HCT116 (cell line): ENCODE measurements at regions not wholly inside any gene's neighbourhood (a gene's known extent, or its start where the extent isn't known, plus 50 kb on each side); places are given as distances from the start of the nearest gene placed in this dataset.

Experiments used
- ATAC-seq: fragments of 200-7000 bp; cut with Tn5 transposase; 2 replicates; pipeline ENCODE4 v1.9.1; 2020; ENCODE audit warnings: mild to moderate bottlenecking, moderate library complexity
- BruUV-seq: library from RNA; stranded (reverse); fragments of 400-500 nt; replicated peaks from 2 replicates; lab custom pipeline; 2021; lab: Mats Ljungman, UMichigan
- CTCF ChIA-PET: fragments of 300-600 bp; sonication (Branson Sonifier 250); formaldehyde crosslinking; loops from one replicate; lab custom pipeline; 2021; ENCODE audit warnings: antibody characterized with exemption; lab: Charles Lee
- POLR2A ChIA-PET: fragments of 300-600, 350-600 bp; sonication (Branson Sonifier 250); formaldehyde crosslinking; loops from one replicate; lab custom pipeline; 2021; ENCODE audit warnings: antibody characterized with exemption; lab: Charles Lee
- RAD21 ChIA-PET, 2 experiments: fragments of 300-600 bp; sonication (Branson Sonifier 250); formaldehyde crosslinking; loops; one replicate each; lab custom pipeline; 2023; ENCODE audit warnings: low total read pairs in 2 of 2; ENCODE audit not compliant: uncharacterized antibody in 2 of 2, unreplicated experiment in 2 of 2, low non-redundant PET in 1 of 2; lab: Charles Lee
- DNase-seq: peaks from one replicate; pipeline ENCODE4 v3.0.0-alpha.2; 2010; ENCODE audit warnings: low read depth, low spot score
- H2AFZ ChIP-seq: fragments of 200-600 bp; shearing (Covaris generic), sonication (generic); 2 replicates; pipeline ENCODE4 v1.6.1; 2017; ENCODE audit warnings: low read depth, mixed run types, mixed read lengths, antibody characterized with exemption, low read length; ENCODE audit not compliant: poor library complexity, severe bottlenecking
- H3K27ac ChIP-seq: 2 replicates; pipeline ENCODE4 v1.5.1; 2012; ENCODE audit warnings: low read depth, low read length
- H3K27me3 ChIP-seq: fragments of 200-600 bp; sonication (generic); 2 replicates; pipeline ENCODE4 v1.6.1; 2016; ENCODE audit warnings: mixed run types, low read length, mixed read lengths; ENCODE audit not compliant: insufficient read depth
- H3K36me3 ChIP-seq, 2 experiments: fragments of 200-500 bp in 1 of 2; fragments of 200-600 bp in 1 of 2; sonication (Bioruptor generic) in 1 of 2; sonication (generic) in 1 of 2; 2 replicates each; pipeline versions ENCODE4 v1.5.1 to v1.6.1; 2014 to 2016; ENCODE audit warnings: low read length in 2 of 2, inconsistent platforms in 1 of 2, mixed read lengths in 1 of 2, mixed run types in 1 of 2; ENCODE audit not compliant: insufficient read depth in 2 of 2, control insufficient read depth in 1 of 2
- H3K4me1 ChIP-seq, 2 experiments: fragments of 200-600 bp in 1 of 2; sonication (generic) in 1 of 2; 2 replicates each; pipeline versions ENCODE4 v1.5.1 to v1.6.1; 2012 to 2017; ENCODE audit warnings: low read length in 2 of 2, inconsistent platforms in 1 of 2, mild to moderate bottlenecking in 1 of 2, mixed read lengths in 1 of 2, mixed run types in 1 of 2, moderate library complexity in 1 of 2; ENCODE audit not compliant: insufficient read depth in 2 of 2, control insufficient read depth in 1 of 2
- H3K4me2 ChIP-seq: fragments of 200-600 bp; sonication (generic); 2 replicates; pipeline ENCODE4 v1.6.1; 2017; ENCODE audit warnings: mixed run types, low read length, mixed read lengths
- H3K4me3 ChIP-seq, 2 experiments: fragments of 200-600 bp in 1 of 2; sonication (generic) in 1 of 2; replicated peaks in 1 of 2; 2 replicates each; pipeline ENCODE4 v1.5.1; 2011 to 2016; ENCODE audit warnings: low read length in 2 of 2, control low read depth in 1 of 2, low read depth in 1 of 2, mild to moderate bottlenecking in 1 of 2, mixed read lengths in 1 of 2, mixed run types in 1 of 2
- H3K79me2 ChIP-seq: fragments of 200-600 bp; sonication (generic); 2 replicates; pipeline ENCODE4 v1.6.1; 2017; ENCODE audit warnings: mild to moderate bottlenecking, mixed run types, low read length, moderate library complexity, mixed read lengths; ENCODE audit not compliant: insufficient read depth
- H3K9ac ChIP-seq: fragments of 200-600 bp; sonication (generic); 2 replicates; pipeline ENCODE4 v1.6.1; 2016; ENCODE audit warnings: low read length, mixed read lengths
- H3K9me2 ChIP-seq: fragments of 200-600 bp; sonication (generic), shearing (Covaris generic); 2 replicates; pipeline ENCODE4 v1.6.1; 2017; ENCODE audit warnings: mixed run types, mild to moderate bottlenecking, moderate library complexity; ENCODE audit not compliant: insufficient read depth
- H3K9me3 ChIP-seq, 2 experiments: fragments of 200-500 bp in 1 of 2; fragments of 200-600 bp in 1 of 2; sonication (Bioruptor generic) in 1 of 2; sonication (generic) in 1 of 2; 2 replicates each; pipeline ENCODE4 v1.6.1; 2014 to 2017; ENCODE audit warnings: low read length in 2 of 2, mixed read lengths in 2 of 2, inconsistent platforms in 1 of 2, low read depth in 1 of 2, mild to moderate bottlenecking in 1 of 2, mixed run types in 1 of 2, moderate library complexity in 1 of 2; ENCODE audit not compliant: control insufficient read depth in 1 of 2, insufficient read depth in 1 of 2
- H4K20me1 ChIP-seq: fragments of 200-600 bp; sonication (generic), shearing (Covaris generic); 2 replicates; pipeline ENCODE4 v1.6.1; 2017; ENCODE audit warnings: mixed run types, mild to moderate bottlenecking, moderate library complexity; ENCODE audit not compliant: insufficient read depth
- CBX3 ChIP-seq: IDR thresholded peaks from 2 replicates; pipeline ENCODE4 v1.6.1; 2012; ENCODE audit warnings: low read depth
- CEBPB ChIP-seq: IDR thresholded peaks from 2 replicates; pipeline ENCODE4 v1.6.1; 2012; ENCODE audit warnings: low read depth
- EGR1 ChIP-seq: IDR thresholded peaks from 2 replicates; pipeline ENCODE4 v1.6.1; 2012; ENCODE audit warnings: low read depth
- ELF1 ChIP-seq: IDR thresholded peaks from 2 replicates; pipeline ENCODE4 v1.6.1; 2012; ENCODE audit warnings: low read depth, borderline replicate concordance
- EZH2 ChIP-seq: fragments of 200-600 bp; sonication (generic); IDR thresholded peaks from 2 replicates; pipeline ENCODE4 v1.6.1; 2017; ENCODE audit warnings: antibody characterized with exemption, mixed run types
- EZH2phosphoT487 ChIP-seq: fragments of 200-600 bp; IDR thresholded peaks from 2 replicates; pipeline ENCODE4 v1.6.1; 2018; ENCODE audit warnings: antibody characterized with exemption, borderline replicate concordance
- FOSL1 ChIP-seq: IDR thresholded peaks from 2 replicates; pipeline ENCODE4 v1.6.1; 2012; ENCODE audit warnings: low read depth
- POLR2A ChIP-seq: IDR thresholded peaks from 2 replicates; pipeline ENCODE4 v1.7.0; 2011; ENCODE audit warnings: borderline replicate concordance; ENCODE audit not compliant: insufficient read depth, insufficient read length; ENCODE audit errors: extremely low read depth
- POLR2AphosphoS5 ChIP-seq: IDR thresholded peaks from 2 replicates; pipeline ENCODE4 v1.6.1; 2011; ENCODE audit warnings: mild to moderate bottlenecking, low read depth, low read length, moderate library complexity
- RAD21 ChIP-seq: IDR thresholded peaks from 2 replicates; pipeline ENCODE4 v1.6.1; 2012; ENCODE audit warnings: low read depth, mild to moderate bottlenecking
- REST ChIP-seq: IDR thresholded peaks from 2 replicates; pipeline ENCODE4 v1.6.1; 2012; ENCODE audit warnings: low read depth
- SIN3A ChIP-seq: IDR thresholded peaks from 2 replicates; pipeline ENCODE4 v1.6.1; 2012; ENCODE audit warnings: low read depth
- SRF ChIP-seq: IDR thresholded peaks from 2 replicates; pipeline ENCODE4 v1.6.1; 2012; ENCODE audit warnings: low read depth
- TCF7L2 ChIP-seq: IDR thresholded peaks from 2 replicates; pipeline ENCODE4 v1.7.0; 2011; ENCODE audit warnings: borderline replicate concordance, inconsistent platforms; ENCODE audit not compliant: insufficient read depth, insufficient read length; ENCODE audit errors: extremely low read depth
- YY1 ChIP-seq: IDR thresholded peaks from 2 replicates; pipeline ENCODE4 v1.6.1; 2011; ENCODE audit warnings: low read length, low read depth, moderate library complexity, mild to moderate bottlenecking; ENCODE audit not compliant: insufficient replicate concordance; ENCODE audit errors: extremely low read depth
- ZBTB33 ChIP-seq: IDR thresholded peaks from 2 replicates; pipeline ENCODE4 v1.6.1; 2011; ENCODE audit warnings: mild to moderate bottlenecking, low read length, moderate library complexity; ENCODE audit not compliant: insufficient replicate concordance; ENCODE audit errors: extremely low read depth
- ZNF274 ChIP-seq: fragments of 200-500 bp; sonication (Bioruptor generic); IDR thresholded peaks from 2 replicates; pipeline ENCODE4 v1.6.1; 2014; ENCODE audit warnings: mild to moderate bottlenecking, low read depth, low read length, inconsistent platforms
- intact Hi-C: fragments of 100-400 bp; cut with micrococcal nuclease; formaldehyde crosslinking; loops from 2 replicates; pipeline ENCODE4 v1.10.0; 2022
- TF ChIP-seq, protein P1 (sequence below), 3 experiments: fragments of 200-600 bp in 1 of 3; sonication (generic) in 1 of 3; IDR thresholded peaks in 2 of 3; conservative IDR thresholded peaks in 1 of 3; 2 replicates each; pipeline ENCODE4 v1.5.1; 2012 to 2017; ENCODE audit warnings: low read depth in 2 of 3, low read length in 2 of 3, antibody characterized with exemption in 1 of 3, borderline replicate concordance in 1 of 3, control low read depth in 1 of 3, mild to moderate bottlenecking in 1 of 3, mixed read lengths in 1 of 3, mixed run types in 1 of 3, moderate library complexity in 1 of 3; ENCODE audit not compliant: insufficient read depth in 1 of 3
- TF ChIP-seq, protein P2 (sequence below): IDR thresholded peaks from 2 replicates; pipeline ENCODE4 v1.6.1; 2012
- TF ChIP-seq, protein P3 (sequence below): IDR thresholded peaks from 2 replicates; pipeline ENCODE4 v1.6.1; 2012

DNA sequence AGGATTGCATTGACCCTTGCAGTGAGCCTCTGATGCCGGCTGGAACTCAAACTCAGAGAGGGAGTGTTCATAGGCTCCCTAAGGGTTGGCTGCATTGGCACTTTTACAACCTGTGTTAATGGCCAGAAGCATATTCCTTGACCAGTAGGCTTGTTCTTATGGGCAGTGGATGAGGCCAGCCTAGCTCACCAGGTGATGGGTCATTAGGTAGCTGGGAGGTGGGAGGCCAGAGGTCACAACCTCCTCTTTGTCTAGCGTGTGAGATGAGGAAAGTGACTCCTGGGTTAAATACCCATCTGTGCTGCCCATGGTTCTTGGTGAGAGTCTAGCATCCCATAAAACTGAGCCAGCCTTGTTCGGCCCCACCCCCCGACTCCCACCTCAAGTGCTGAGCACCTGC is 275.7 kb upstream of the CTNNB1 start:
- H3K4me3 ChIP-seq = no peak overlapping the region
- H4K20me1 ChIP-seq = no peaks in the 10 kb centered on the region
- no peaks in the 10 kb centered on the region for H3K9me2 ChIP-seq
- peaks cover 9% of the 10 kb centered on the region for H3K27me3 ChIP-seq
- RAD21 ChIA-PET = no interaction called here
- no peak overlapping the region for H3K9ac ChIP-seq
- CTCF ChIA-PET = no interaction called here
- no peak overlapping the region for H3K4me2 ChIP-seq
- H3K9me3 ChIP-seq = no peaks in the 10 kb centered on the region
- intact Hi-C loops = no loop called here
- no peak overlapping the region for H2AFZ ChIP-seq
- H3K4me1 ChIP-seq = no peaks in the 10 kb centered on the region
- no peak for TF ChIP-seq ELF1
- TF ChIP-seq ZBTB33 = no peak
- no peak for TF ChIP-seq YY1
- TF ChIP-seq CBX3 = no peak
- TF ChIP-seq SIN3A = no peak
- TF ChIP-seq, protein P1, sequence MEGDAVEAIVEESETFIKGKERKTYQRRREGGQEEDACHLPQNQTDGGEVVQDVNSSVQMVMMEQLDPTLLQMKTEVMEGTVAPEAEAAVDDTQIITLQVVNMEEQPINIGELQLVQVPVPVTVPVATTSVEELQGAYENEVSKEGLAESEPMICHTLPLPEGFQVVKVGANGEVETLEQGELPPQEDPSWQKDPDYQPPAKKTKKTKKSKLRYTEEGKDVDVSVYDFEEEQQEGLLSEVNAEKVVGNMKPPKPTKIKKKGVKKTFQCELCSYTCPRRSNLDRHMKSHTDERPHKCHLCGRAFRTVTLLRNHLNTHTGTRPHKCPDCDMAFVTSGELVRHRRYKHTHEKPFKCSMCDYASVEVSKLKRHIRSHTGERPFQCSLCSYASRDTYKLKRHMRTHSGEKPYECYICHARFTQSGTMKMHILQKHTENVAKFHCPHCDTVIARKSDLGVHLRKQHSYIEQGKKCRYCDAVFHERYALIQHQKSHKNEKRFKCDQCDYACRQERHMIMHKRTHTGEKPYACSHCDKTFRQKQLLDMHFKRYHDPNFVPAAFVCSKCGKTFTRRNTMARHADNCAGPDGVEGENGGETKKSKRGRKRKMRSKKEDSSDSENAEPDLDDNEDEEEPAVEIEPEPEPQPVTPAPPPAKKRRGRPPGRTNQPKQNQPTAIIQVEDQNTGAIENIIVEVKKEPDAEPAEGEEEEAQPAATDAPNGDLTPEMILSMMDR (IDR thresholded peaks at IDR 0.05 in 2 of 3, conservative IDR thresholded peaks at IDR 0.05 in 1 of 3; ENCODE audit: borderline replicate concordance in 1 of 3, insufficient read depth in 1 of 3, low read depth in 2 of 3, low read length in 2 of 3) = no peak
- TF ChIP-seq, protein P2, sequence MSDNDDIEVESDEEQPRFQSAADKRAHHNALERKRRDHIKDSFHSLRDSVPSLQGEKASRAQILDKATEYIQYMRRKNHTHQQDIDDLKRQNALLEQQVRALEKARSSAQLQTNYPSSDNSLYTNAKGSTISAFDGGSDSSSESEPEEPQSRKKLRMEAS = no peak
- no peak for TF ChIP-seq CEBPB
- TF ChIP-seq REST = no peak
- no peak for TF ChIP-seq ZNF274
- TF ChIP-seq POLR2AphosphoS5 = no peak
- TF ChIP-seq SRF = no peak
- TF ChIP-seq, protein P3, sequence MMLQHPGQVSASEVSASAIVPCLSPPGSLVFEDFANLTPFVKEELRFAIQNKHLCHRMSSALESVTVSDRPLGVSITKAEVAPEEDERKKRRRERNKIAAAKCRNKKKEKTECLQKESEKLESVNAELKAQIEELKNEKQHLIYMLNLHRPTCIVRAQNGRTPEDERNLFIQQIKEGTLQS = no peak
- no peak for TF ChIP-seq EGR1
- TF ChIP-seq EZH2 = no peak
- TF ChIP-seq RAD21 = no peak
- no peak for TF ChIP-seq EZH2phosphoT487
- no peak for TF ChIP-seq TCF7L2
- no peak for TF ChIP-seq FOSL1
- no peak for TF ChIP-seq POLR2A
- H3K79me2 ChIP-seq = no peaks in the 10 kb centered on the region
- no peak overlapping the region for H3K27ac ChIP-seq
- ATAC-seq (no peak), DNase-seq (no peak)
- POLR2A ChIA-PET = no interaction called here
- BruUV-seq = no TSS peak
- no peaks in the 10 kb centered on the region for H3K36me3 ChIP-seq
